Body of pancreas (tissue), 4 donors: ENCODE measurements at regions not wholly inside any gene's neighbourhood (a gene's known extent, or its start where the extent isn't known, plus 50 kb on each side); places are given as distances from the start of the nearest gene placed in this dataset.

Source experiments
- POLR2A ChIP-seq, 3 donors: fragments of 450-650 bp; IDR thresholded peaks; one replicate each; pipeline ENCODE4 v1.6.1; 2016; ENCODE audit warnings: antibody characterized with exemption in 3 of 3, mild to moderate bottlenecking in 2 of 3
- TF ChIP-seq, protein P1 (sequence below), 7 experiments: fragments of 450-650 bp in 4 of 7; fragments of 200-600 bp in 3 of 7; sonication (generic) in 3 of 7; IDR thresholded peaks; one replicate each; pipeline ENCODE4 v1.5.1; 2016 to 2019; ENCODE audit warnings: antibody characterized with exemption in 7 of 7

DNA sequence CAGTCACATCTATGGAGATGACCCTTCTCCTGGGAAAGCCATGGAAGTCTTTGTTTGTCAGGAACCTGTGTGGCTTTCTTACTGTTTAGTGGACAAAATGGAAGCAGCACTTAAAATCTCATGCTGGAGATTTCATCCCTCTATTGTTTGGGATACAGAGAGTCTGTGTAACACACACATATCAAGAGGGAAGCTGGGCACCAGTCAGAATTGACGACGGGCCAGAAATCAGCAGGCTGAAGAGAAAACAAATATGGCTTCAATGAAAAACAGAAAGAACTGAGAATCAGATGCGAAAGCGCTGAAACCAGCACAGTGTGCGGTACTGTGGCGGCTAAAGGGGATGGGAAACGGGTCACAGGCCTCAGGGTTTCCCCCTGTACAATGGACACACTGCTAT lies 72.2 kb upstream of the WASF3 start:
- TF ChIP-seq, protein P1, sequence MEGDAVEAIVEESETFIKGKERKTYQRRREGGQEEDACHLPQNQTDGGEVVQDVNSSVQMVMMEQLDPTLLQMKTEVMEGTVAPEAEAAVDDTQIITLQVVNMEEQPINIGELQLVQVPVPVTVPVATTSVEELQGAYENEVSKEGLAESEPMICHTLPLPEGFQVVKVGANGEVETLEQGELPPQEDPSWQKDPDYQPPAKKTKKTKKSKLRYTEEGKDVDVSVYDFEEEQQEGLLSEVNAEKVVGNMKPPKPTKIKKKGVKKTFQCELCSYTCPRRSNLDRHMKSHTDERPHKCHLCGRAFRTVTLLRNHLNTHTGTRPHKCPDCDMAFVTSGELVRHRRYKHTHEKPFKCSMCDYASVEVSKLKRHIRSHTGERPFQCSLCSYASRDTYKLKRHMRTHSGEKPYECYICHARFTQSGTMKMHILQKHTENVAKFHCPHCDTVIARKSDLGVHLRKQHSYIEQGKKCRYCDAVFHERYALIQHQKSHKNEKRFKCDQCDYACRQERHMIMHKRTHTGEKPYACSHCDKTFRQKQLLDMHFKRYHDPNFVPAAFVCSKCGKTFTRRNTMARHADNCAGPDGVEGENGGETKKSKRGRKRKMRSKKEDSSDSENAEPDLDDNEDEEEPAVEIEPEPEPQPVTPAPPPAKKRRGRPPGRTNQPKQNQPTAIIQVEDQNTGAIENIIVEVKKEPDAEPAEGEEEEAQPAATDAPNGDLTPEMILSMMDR (IDR thresholded peaks at IDR 0.05) = no peak
- TF ChIP-seq POLR2A (IDR thresholded peaks at IDR 0.05) = no peak
